ENCODE measurements at regions not wholly inside any gene's neighbourhood (a gene's known extent, or its start where the extent isn't known, plus 50 kb on each side); places are given as distances from the start of the nearest gene placed in this dataset.
"Not testable (repeated sequence)": the region's sequence is repeated elsewhere in the genome, so short reads cannot be mapped to it uniquely, and the experiment has no call there.

DNA sequence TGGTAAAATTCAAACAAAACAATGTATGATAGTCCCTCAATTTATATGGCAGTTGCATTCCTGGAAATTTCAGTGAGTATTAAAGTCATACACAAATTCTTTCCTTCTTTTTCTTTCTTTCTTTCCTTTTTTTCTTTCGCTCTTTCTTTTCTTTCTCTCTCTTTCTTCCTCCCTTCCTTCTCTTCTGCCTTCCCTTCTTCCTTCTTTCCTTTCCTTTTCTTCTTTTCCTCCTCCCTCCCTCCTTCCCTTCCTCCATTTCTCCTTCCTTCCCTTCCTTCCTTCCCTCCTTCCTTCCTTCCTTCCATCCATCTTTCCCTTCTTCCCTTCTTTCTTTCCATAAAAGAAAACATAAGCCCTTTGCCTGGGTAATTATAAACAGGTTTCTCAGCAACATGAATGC lies 58.1 kb upstream of the HSPB3 start (continued):
- TF ChIP-seq, protein P1, sequence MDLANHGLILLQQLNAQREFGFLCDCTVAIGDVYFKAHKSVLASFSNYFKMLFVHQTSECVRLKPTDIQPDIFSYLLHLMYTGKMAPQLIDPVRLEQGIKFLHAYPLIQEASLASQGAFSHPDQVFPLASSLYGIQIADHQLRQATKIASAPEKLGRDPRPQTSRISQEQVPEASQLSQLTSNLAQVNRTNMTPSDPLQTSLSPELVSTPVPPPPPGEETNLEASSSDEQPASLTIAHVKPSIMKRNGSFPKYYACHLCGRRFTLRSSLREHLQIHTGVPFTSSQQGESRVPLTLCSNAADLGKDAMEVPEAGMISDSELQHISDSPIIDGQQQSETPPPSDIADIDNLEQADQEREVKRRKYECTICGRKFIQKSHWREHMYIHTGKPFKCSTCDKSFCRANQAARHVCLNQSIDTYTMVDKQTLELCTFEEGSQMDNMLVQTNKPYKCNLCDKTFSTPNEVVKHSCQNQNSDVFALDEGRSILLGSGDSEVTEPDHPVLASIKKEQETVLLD (IDR thresholded peaks at IDR 0.05), result 0 out of 2 replicates have a peak, but pooled peaks have one; percentile 18
- TF ChIP-seq, protein P2, sequence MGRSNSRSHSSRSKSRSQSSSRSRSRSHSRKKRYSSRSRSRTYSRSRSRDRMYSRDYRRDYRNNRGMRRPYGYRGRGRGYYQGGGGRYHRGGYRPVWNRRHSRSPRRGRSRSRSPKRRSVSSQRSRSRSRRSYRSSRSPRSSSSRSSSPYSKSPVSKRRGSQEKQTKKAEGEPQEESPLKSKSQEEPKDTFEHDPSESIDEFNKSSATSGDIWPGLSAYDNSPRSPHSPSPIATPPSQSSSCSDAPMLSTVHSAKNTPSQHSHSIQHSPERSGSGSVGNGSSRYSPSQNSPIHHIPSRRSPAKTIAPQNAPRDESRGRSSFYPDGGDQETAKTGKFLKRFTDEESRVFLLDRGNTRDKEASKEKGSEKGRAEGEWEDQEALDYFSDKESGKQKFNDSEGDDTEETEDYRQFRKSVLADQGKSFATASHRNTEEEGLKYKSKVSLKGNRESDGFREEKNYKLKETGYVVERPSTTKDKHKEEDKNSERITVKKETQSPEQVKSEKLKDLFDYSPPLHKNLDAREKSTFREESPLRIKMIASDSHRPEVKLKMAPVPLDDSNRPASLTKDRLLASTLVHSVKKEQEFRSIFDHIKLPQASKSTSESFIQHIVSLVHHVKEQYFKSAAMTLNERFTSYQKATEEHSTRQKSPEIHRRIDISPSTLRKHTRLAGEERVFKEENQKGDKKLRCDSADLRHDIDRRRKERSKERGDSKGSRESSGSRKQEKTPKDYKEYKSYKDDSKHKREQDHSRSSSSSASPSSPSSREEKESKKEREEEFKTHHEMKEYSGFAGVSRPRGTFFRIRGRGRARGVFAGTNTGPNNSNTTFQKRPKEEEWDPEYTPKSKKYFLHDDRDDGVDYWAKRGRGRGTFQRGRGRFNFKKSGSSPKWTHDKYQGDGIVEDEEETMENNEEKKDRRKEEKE (IDR thresholded peaks at IDR 0.05; ENCODE audit: borderline replicate concordance in 1 of 2, control insufficient read depth in 1 of 2, low read depth in 2 of 2, low read length in 1 of 2), result peak in 1 of 2 experiments; percentile 21; a peak in 1 of 4 replicates
- TF ChIP-seq POLR2A (conservative IDR thresholded peaks at IDR 0.05) (0 out of 2 replicates have a peak, but pooled peaks have one; percentile 24), PHB2 (IDR thresholded peaks at IDR 0.05; ENCODE audit: low read depth) (peak; percentile 44; the same call in 1 of the 2 replicates), BRD9 (IDR thresholded peaks at IDR 0.05; ENCODE audit: low read depth, partially characterized antibody) (peak; percentile 32)

DNA sequence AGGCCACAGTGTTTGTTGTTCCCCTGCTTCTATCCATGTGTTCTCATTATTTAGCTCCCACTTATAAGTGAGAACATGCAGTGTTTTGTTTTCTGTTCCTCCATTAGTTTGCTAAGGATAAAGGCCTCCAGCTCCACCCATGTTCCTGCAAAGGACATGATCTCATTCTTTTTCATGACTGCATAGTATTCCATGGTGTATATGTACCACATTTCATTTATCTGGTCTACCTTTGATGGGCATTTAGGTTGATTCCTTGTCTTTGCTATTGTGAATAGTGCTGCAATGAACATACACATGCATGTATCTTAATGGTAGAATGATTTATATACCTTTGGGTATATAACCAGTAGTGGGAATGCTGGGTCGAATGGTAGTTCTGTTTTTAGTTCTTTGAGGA lies 62.5 kb upstream of the HSPB3 start:
- Histone ChIP-seq H3K79me2 (ENCODE audit: control insufficient read depth, insufficient read depth, low read length) (peaks cover 86% of the 10 kb centered on the region), H3K4me1 (replicated peaks in 1 of 2; ENCODE audit: control insufficient read depth in 2 of 2, insufficient read depth in 2 of 2, low read length in 2 of 2) (peaks cover 0 to 38% of the 10 kb centered on the region in 2 experiments; a peak in 3 of 5 replicates), H3K36me3 (ENCODE audit: control insufficient read depth, insufficient read depth, low read length) (peaks cover 25% of the 10 kb centered on the region)
- FAIRE-seq; ATAC-seq; POLR2A ChIA-PET; DNase-seq (ENCODE audit: extremely low read depth in 1 of 4, low spot score in 3 of 4); H3K9me3 ChIP-seq (replicated peaks; ENCODE audit: control insufficient read depth, insufficient read depth, low read depth, low read length); H3K27me3 ChIP-seq (ENCODE audit: control insufficient read depth in 2 of 2, insufficient read depth in 2 of 2, low read length in 2 of 2); H3K4me3 ChIP-seq; in situ Hi-C loops (cut with MboI); CTCF ChIA-PET (ENCODE audit: low intra/inter-chr PET ratio); H4K20me1 ChIP-seq (replicated peaks; ENCODE audit: control insufficient read depth, insufficient read depth, low read length); H3K4me2 ChIP-seq (ENCODE audit: insufficient read depth, low read length); H3K27ac ChIP-seq (ENCODE audit: extremely low read depth, low read depth, low read length); H2AFZ ChIP-seq (ENCODE audit: low read depth, low read length); H3K9me1 ChIP-seq (ENCODE audit: control insufficient read depth, insufficient read depth, low read length); BruUV-seq (replicated peaks); H3K9ac ChIP-seq (ENCODE audit: insufficient read depth in 1 of 2, low read depth in 2 of 2, low read length in 2 of 2): not testable (repeated sequence)
- intact Hi-C loops (cut with micrococcal nuclease), result loop anchor here (5.0 kb wide), 2 partner anchors 66 to 81 kb away; partner anchors contain the start of gene ARL15
- WGBS (ENCODE audit: insufficient coverage, low coverage, missing lambda C conversion rate), result 100% methylated on average over 1 of the region's 1 CpG
- peak; percentile 87 for TF ChIP-seq BCOR (IDR thresholded peaks at IDR 0.05)
- TF ChIP-seq KDM1A (IDR thresholded peaks at IDR 0.05), result peak; percentile 47 to 52; a peak in 3 of 4 replicates
- TF ChIP-seq RBM25 (IDR thresholded peaks at IDR 0.05; ENCODE audit: low read depth, low read length, severe bottlenecking), result peak; percentile 67
- TF ChIP-seq HDAC1 (IDR thresholded peaks at IDR 0.05), result peak in 1 of 2 experiments; percentile 31; a peak in 1 of 4 replicates
- TF ChIP-seq ZNF146 (CRISPR knock-in tag; IDR thresholded peaks at IDR 0.05; ENCODE audit: unreplicated experiment), result peak; percentile 98
- peak; percentile 45 for TF ChIP-seq CHD4 (IDR thresholded peaks at IDR 0.05; ENCODE audit: insufficient read depth, insufficient replicate concordance, low read depth, low read length, poor library complexity, severe bottlenecking)
- peak; percentile 59; the same call in 1 of the 2 replicates for TF ChIP-seq CBX1 (IDR thresholded peaks at IDR 0.05; ENCODE audit: low read depth)
